C4-2B (cell line): ENCODE measurements at regions not wholly inside any gene's neighbourhood (a gene's known extent, or its start where the extent isn't known, plus 50 kb on each side); places are given as distances from the start of the nearest gene placed in this dataset.
"Not testable (repeated sequence)": the region's sequence is repeated elsewhere in the genome, so short reads cannot be mapped to it uniquely, and the experiment has no call there.

ENCODE experiments used
- H3K27ac ChIP-seq: fragments of 450-650 bp; 2 replicates; pipeline ENCODE4 v1.5.1; 2017
- CTCF ChIP-seq: fragments of 450-650 bp; conservative IDR thresholded peaks from 2 replicates; pipeline ENCODE4 v1.5.1; 2017; ENCODE audit warnings: mild to moderate bottlenecking
- ZFX ChIP-seq: fragments of 450-650 bp; IDR thresholded peaks from 2 replicates; pipeline ENCODE4 v1.6.1; 2017

- no peak overlapping the region for H3K27ac ChIP-seq
- TF ChIP-seq ZFX (no peak), CTCF (no peak)
Observed at GRCh38 chr14:105943973-105944602, 417.7 kb downstream of the TMEM121 start.

- TF ChIP-seq ZFX (no peak), CTCF (peak; percentile 97)
- no peak overlapping the region for H3K27ac ChIP-seq
Observed at GRCh38 chr14:105944632-105945610, 418.5 kb downstream of the TMEM121 start.

GRCh38 chr14:105945896-105946295, 419.5 kb downstream of the TMEM121 start:
- H3K27ac ChIP-seq = no peak overlapping the region
- TF ChIP-seq CTCF (no peak; the same call in 1 of the 2 replicates), ZFX (no peak)

GRCh38 chr14:105947599-105947998, 421.2 kb downstream of the TMEM121 start:
- TF ChIP-seq CTCF = no peak
- TF ChIP-seq ZFX = no peak
- no peak overlapping the region for H3K27ac ChIP-seq

GRCh38 chr14:105948955-105949354, 422.6 kb downstream of the TMEM121 start:
- H3K27ac ChIP-seq = not testable (repeated sequence)

GRCh38 chr14:105950364-105950892, 424.0 kb downstream of the TMEM121 start:
- not testable (repeated sequence) for H3K27ac ChIP-seq

- no peak overlapping the region for H3K27ac ChIP-seq
- TF ChIP-seq CTCF (no peak), ZFX (no peak)
Observed at GRCh38 chr14:105951399-105951798, 425.0 kb downstream of the TMEM121 start.

- TF ChIP-seq ZFX = no peak
- no peak for TF ChIP-seq CTCF
- H3K27ac ChIP-seq = no peak overlapping the region
Observed at GRCh38 chr14:105952222-105952621, 425.8 kb downstream of the TMEM121 start.
